ENCODE measurements at regions not wholly inside any gene's neighbourhood (a gene's known extent, or its start where the extent isn't known, plus 50 kb on each side); places are given as distances from the start of the nearest gene placed in this dataset.
A peak's percentile ranks its signal among the peaks of the same experiment; 100 is the strongest.

DNA sequence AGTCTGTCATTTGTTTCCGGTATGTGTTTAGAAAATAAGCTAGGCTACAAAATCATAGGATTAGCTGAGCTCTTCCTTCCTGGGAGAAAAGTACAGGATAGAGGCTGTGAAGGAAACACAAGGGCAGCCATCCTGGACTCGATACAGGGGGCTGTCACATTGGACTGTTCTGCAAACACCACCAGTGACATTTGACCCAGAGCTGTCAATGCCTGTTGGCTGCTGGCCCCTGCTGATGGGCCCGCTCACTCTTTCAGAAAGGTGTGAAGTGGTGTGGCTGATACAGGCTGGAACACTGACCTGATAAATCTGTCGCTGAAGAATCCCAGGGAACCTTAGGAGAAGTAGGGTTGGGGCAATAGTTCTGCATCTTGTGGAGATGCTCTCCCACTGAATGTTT is 183.1 kb downstream of the RHOU start:
- FAIRE-seq, result peak; percentile 21
- ChIA-PET CTCF (ENCODE audit: low intra/inter-chr PET ratio, low total read pairs) (no interaction called here), POLR2A (interaction anchor here (0.8 to 1.4 kb wide), 3 partner anchors 15 to 81 kb away, joined by 3 to 5 read pairs (median 3); no protein-coding TSS in a partner anchor)
- 30% methylated on average over 4 of the region's 4 CpGs for WGBS (ENCODE audit: low lambda C conversion rate)
- in situ Hi-C loops (cut with HindIII; ENCODE audit: extremely low pct_ligation_motif_present, low pct_unique_long_range_greater_than_20kb) (no loop called here), intact Hi-C loops (cut with micrococcal nuclease; ENCODE audit: unreplicated experiment) (loop anchor here (2.0 kb wide), 1 partner anchor 30 kb away; no protein-coding TSS in a partner anchor)
- DNase-seq (ENCODE audit: low spot score), result peak; percentile 33
- Histone ChIP-seq H3K27ac (ENCODE audit: extremely low read length, insufficient read depth, low read length) (no peak overlapping the region), H3K9me3 (ENCODE audit: low read length) (no peaks in the 10 kb centered on the region), H3K27me3 (ENCODE audit: control insufficient read depth in 1 of 2, insufficient read depth in 2 of 2, low read length in 2 of 2) (peaks cover 0 to 2% of the 10 kb centered on the region in 2 experiments; a peak in 1 of 5 replicates), H3K4me3 (replicated peaks in 1 of 3; ENCODE audit: insufficient read depth in 1 of 3, low read depth in 2 of 3, low read length in 3 of 3) (no peak overlapping the region), H3K9ac (ENCODE audit: insufficient read depth, low read depth, low read length) (no peak overlapping the region), H3K4me1 (ENCODE audit: insufficient read depth, low read length) (peaks cover 40% of the 10 kb centered on the region), H3K36me3 (replicated peaks in 1 of 2; ENCODE audit: control insufficient read depth in 1 of 2, insufficient read depth in 2 of 2, low read length in 2 of 2) (no peaks in the 10 kb centered on the region), H2AFZ (ENCODE audit: low read length) (no peak overlapping the region), H3K4me2 (ENCODE audit: low read depth, low read length) (no peak overlapping the region; the same call in 1 of the 2 replicates), H3K79me2 (ENCODE audit: insufficient read depth, low read length) (no peaks in the 10 kb centered on the region), H4K20me1 (ENCODE audit: insufficient read depth, low read length) (no peaks in the 10 kb centered on the region)
- peak; percentile 89 for ATAC-seq
- no TSS peak for BruUV-seq (replicated peaks)
- no peak for TF ChIP-seq GTF2F1 (IDR thresholded peaks at IDR 0.05; ENCODE audit: low read length)
- TF ChIP-seq, protein P1, sequence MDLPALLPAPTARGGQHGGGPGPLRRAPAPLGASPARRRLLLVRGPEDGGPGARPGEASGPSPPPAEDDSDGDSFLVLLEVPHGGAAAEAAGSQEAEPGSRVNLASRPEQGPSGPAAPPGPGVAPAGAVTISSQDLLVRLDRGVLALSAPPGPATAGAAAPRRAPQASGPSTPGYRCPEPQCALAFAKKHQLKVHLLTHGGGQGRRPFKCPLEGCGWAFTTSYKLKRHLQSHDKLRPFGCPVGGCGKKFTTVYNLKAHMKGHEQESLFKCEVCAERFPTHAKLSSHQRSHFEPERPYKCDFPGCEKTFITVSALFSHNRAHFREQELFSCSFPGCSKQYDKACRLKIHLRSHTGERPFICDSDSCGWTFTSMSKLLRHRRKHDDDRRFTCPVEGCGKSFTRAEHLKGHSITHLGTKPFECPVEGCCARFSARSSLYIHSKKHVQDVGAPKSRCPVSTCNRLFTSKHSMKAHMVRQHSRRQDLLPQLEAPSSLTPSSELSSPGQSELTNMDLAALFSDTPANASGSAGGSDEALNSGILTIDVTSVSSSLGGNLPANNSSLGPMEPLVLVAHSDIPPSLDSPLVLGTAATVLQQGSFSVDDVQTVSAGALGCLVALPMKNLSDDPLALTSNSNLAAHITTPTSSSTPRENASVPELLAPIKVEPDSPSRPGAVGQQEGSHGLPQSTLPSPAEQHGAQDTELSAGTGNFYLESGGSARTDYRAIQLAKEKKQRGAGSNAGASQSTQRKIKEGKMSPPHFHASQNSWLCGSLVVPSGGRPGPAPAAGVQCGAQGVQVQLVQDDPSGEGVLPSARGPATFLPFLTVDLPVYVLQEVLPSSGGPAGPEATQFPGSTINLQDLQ (CRISPR knock-in tag; IDR thresholded peaks at IDR 0.05), result no peak
- peak; percentile 96; the same call in 1 of the 2 replicates for TF ChIP-seq MEIS1 (CRISPR knock-in tag; IDR thresholded peaks at IDR 0.05; ENCODE audit: borderline replicate concordance)
- TF ChIP-seq SOX13 (IDR thresholded peaks at IDR 0.05), result no peak
- TF ChIP-seq SOX13 (CRISPR knock-in tag; conservative IDR thresholded peaks at IDR 0.05 in 1 of 2, IDR thresholded peaks at IDR 0.05 in 1 of 2), result peak in 1 of 2 experiments; percentile 24; a peak in 1 of 4 replicates
- TF ChIP-seq ZFY (CRISPR knock-in tag; IDR thresholded peaks at IDR 0.05), result peak; percentile 36; the same call in 1 of the 2 replicates
- TF ChIP-seq, protein P2, sequence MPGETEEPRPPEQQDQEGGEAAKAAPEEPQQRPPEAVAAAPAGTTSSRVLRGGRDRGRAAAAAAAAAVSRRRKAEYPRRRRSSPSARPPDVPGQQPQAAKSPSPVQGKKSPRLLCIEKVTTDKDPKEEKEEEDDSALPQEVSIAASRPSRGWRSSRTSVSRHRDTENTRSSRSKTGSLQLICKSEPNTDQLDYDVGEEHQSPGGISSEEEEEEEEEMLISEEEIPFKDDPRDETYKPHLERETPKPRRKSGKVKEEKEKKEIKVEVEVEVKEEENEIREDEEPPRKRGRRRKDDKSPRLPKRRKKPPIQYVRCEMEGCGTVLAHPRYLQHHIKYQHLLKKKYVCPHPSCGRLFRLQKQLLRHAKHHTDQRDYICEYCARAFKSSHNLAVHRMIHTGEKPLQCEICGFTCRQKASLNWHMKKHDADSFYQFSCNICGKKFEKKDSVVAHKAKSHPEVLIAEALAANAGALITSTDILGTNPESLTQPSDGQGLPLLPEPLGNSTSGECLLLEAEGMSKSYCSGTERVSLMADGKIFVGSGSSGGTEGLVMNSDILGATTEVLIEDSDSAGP (CRISPR knock-in tag; IDR thresholded peaks at IDR 0.05; ENCODE audit: borderline replicate concordance), result peak; percentile 31; the same call in 1 of the 2 replicates
- TF ChIP-seq, protein P3, sequence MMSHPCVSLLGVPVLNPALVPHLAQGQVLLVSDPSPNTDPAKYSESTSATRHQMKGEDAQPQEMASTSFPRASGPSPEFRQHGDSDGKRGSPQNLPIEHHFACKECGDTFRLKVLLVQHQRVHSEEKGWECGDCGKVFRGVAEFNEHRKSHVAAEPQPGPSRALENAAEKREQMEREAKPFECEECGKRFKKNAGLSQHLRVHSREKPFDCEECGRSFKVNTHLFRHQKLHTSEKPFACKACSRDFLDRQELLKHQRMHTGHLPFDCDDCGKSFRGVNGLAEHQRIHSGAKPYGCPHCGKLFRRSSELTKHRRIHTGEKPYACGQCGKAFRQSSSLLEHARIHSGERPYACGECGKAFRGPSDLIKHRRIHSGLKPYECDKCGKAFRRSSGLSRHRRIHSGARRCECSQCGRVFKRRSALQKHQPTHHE (CRISPR knock-in tag; IDR thresholded peaks at IDR 0.05; ENCODE audit: borderline replicate concordance), result no peak
- TF ChIP-seq, protein P4, sequence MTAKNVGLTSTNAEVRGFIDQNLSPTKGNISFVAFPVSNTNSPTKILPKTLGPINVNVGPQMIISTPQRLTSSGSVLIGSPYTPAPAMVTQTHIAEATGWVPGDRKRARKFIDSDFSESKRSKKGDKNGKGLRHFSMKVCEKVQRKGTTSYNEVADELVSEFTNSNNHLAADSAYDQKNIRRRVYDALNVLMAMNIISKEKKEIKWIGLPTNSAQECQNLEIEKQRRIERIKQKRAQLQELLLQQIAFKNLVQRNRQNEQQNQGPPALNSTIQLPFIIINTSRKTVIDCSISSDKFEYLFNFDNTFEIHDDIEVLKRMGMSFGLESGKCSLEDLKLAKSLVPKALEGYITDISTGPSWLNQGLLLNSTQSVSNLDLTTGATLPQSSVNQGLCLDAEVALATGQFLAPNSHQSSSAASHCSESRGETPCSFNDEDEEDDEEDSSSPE (CRISPR knock-in tag; IDR thresholded peaks at IDR 0.05), result 0 out of 2 replicates have a peak, but pooled peaks have one; percentile 41
- peak; percentile 47; the same call in 1 of the 2 replicates for TF ChIP-seq HOXA3 (CRISPR knock-in tag; IDR thresholded peaks at IDR 0.05)
- TF ChIP-seq PPARG (CRISPR knock-in tag; conservative IDR thresholded peaks at IDR 0.05), result peak; percentile 99
- TF ChIP-seq, protein P5, sequence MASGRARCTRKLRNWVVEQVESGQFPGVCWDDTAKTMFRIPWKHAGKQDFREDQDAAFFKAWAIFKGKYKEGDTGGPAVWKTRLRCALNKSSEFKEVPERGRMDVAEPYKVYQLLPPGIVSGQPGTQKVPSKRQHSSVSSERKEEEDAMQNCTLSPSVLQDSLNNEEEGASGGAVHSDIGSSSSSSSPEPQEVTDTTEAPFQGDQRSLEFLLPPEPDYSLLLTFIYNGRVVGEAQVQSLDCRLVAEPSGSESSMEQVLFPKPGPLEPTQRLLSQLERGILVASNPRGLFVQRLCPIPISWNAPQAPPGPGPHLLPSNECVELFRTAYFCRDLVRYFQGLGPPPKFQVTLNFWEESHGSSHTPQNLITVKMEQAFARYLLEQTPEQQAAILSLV (CRISPR knock-in tag; IDR thresholded peaks at IDR 0.05; ENCODE audit: borderline replicate concordance), result no peak
- peak; percentile 49 for TF ChIP-seq ZFX (CRISPR knock-in tag; IDR thresholded peaks at IDR 0.05; ENCODE audit: low read depth)
- TF ChIP-seq ZSCAN31 (CRISPR knock-in tag; IDR thresholded peaks at IDR 0.05; ENCODE audit: low read depth), result 0 out of 2 replicates have a peak, but pooled peaks have one; percentile 51
- no peak for TF ChIP-seq ZNF441 (CRISPR knock-in tag; IDR thresholded peaks at IDR 0.05; ENCODE audit: borderline replicate concordance)

Data from HepG2 (cell line).